Effector memory CD4-positive, alpha-beta T cell (primary cell): ENCODE measurements at regions not wholly inside any gene's neighbourhood (a gene's known extent, or its start where the extent isn't known, plus 50 kb on each side); places are given as distances from the start of the nearest gene placed in this dataset.

ENCODE experiments used
- DNase-seq, 3 donors: peaks; one replicate each; pipeline ENCODE4 v3.0.0-alpha.2; 2020
- H3K27ac ChIP-seq: 2 replicates; pipeline ENCODE4 v1.7.0; 2013; ENCODE audit warnings: mild to moderate bottlenecking, low read length, moderate library complexity; ENCODE audit not compliant: insufficient read depth, poor library complexity, severe bottlenecking
- H3K27me3 ChIP-seq: replicated peaks from 2 replicates; pipeline ENCODE4 v1.7.0; 2013; ENCODE audit warnings: mild to moderate bottlenecking, low read length; ENCODE audit not compliant: insufficient read depth, control insufficient read depth, poor library complexity, severe bottlenecking
- H3K36me3 ChIP-seq: 2 replicates; pipeline ENCODE4 v1.7.0; 2013; ENCODE audit warnings: mild to moderate bottlenecking, low read length, moderate library complexity; ENCODE audit not compliant: control insufficient read depth, insufficient read depth
- H3K4me1 ChIP-seq: 2 replicates; pipeline ENCODE4 v1.7.0; 2013; ENCODE audit warnings: low read length, mild to moderate bottlenecking; ENCODE audit not compliant: control insufficient read depth, insufficient read depth, poor library complexity, severe bottlenecking
- H3K4me3 ChIP-seq: 2 replicates; pipeline ENCODE4 v1.7.0; 2013; ENCODE audit warnings: low read length, low read depth, mild to moderate bottlenecking; ENCODE audit not compliant: insufficient read depth, poor library complexity, severe bottlenecking
- H3K9me3 ChIP-seq: 2 replicates; pipeline ENCODE4 v1.7.0; 2013; ENCODE audit warnings: mild to moderate bottlenecking, low read length, moderate library complexity; ENCODE audit not compliant: control insufficient read depth

DNA sequence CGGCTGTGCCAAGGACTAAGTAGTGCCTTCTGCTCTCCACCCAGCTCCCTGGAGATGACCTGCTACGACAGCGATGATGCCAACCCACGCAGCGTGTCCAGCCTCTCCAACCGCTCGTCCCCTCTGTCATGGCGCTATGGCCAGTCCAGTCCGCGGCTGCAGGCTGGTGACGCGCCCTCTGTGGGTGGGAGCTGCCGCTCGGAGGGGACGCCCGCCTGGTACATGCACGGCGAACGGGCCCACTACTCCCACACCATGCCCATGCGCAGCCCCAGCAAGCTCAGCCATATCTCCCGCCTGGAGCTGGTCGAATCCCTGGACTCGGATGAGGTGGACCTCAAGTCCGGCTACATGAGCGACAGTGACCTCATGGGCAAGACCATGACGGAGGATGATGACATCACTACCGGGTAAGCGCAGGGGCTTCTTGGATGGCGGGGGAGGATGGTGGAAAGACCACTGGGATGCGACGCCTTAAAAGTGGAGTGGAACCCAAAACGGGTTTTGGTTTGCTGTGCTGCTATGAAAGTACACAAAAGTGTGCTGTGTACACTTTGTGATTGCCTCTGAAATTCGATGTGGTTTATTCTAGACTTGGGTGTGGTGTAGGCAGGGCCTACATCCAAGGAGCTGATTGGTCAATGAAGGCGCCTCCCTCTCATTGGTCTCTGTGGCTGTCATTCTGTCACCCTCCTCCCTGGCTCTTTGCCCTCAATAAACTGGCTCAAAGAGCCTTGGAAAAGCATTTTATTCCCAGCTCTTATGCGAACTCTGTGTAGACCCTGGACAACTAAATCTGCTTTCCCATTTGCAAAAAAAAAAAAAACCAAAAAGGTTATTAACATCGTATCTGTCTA is 110.4 kb upstream of the IPO9 start:
- no peaks in the 10 kb centered on the region for H3K4me1 ChIP-seq
- H3K4me3 ChIP-seq: no peak overlapping the region
- H3K27ac ChIP-seq: no peak overlapping the region
- DNase-seq: no peak
- H3K9me3 ChIP-seq: no peaks in the 10 kb centered on the region
- no peaks in the 10 kb centered on the region for H3K27me3 ChIP-seq
- no peaks in the 10 kb centered on the region for H3K36me3 ChIP-seq

DNA sequence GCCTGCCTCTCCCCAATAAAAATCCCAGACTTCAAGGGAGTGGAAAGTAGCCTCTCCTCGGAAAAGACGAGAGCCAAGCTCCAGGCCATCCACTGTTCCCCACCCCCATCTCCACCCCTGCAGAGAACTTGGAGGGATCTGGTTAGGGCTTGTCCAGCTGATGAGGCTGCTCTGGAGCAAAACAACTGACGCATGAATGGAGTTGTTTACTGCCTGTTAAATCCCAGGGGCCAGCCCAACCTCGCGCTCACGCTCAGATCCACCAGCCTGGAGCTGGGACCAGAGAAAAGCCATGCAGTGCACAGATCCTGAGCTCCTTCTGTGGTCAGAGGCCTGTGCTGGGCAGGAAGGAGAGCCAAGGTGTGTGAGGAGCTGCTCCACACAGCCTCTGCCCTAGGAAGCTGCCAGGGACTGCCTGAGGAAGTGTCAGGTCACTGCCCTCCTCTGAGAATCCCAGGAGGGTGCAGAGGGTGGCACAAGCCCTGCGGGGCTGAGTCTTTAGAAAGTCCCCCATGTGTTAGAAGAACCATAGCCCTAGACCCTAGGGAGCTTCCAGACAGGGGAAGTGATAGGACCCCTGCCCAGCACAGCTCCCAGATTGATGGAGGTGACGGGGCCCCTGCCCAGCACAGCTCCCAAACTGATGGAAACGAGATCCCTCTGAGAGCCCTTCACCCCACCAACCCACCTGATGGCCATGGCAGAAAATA is 109.0 kb upstream of the IPO9 start:
- Histone ChIP-seq H3K36me3 (no peaks in the 10 kb centered on the region), H3K4me1 (no peaks in the 10 kb centered on the region), H3K27ac (no peak overlapping the region)

DNA sequence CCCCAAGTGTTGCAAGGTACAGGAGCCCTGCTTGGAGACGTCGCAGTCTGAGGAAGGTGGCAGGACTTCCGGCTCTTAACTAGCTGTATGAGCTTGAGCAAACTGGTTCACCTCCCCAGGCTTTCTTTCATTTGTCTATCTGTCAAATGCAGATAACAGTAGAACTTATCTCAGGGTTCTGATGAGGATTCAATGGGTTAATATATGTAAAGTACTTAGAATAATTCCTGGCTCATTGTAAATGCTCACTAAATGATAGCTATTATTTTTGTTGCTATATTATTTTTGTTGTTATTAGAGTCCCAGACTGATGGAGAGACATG is 108.5 kb upstream of the IPO9 start:
- no peaks in the 10 kb centered on the region for H3K4me1 ChIP-seq
- H3K27me3 ChIP-seq: no peaks in the 10 kb centered on the region
- no peak for DNase-seq
- H3K4me3 ChIP-seq: no peak overlapping the region
- H3K9me3 ChIP-seq: no peaks in the 10 kb centered on the region
- H3K36me3 ChIP-seq: no peaks in the 10 kb centered on the region
- no peak overlapping the region for H3K27ac ChIP-seq

More for the DNA sequence above, 109.0 kb upstream of the IPO9 start:
- DNase-seq: no peak
- H3K4me3 ChIP-seq: no peak overlapping the region
- no peaks in the 10 kb centered on the region for H3K9me3 ChIP-seq
- H3K27me3 ChIP-seq: no peaks in the 10 kb centered on the region

DNA sequence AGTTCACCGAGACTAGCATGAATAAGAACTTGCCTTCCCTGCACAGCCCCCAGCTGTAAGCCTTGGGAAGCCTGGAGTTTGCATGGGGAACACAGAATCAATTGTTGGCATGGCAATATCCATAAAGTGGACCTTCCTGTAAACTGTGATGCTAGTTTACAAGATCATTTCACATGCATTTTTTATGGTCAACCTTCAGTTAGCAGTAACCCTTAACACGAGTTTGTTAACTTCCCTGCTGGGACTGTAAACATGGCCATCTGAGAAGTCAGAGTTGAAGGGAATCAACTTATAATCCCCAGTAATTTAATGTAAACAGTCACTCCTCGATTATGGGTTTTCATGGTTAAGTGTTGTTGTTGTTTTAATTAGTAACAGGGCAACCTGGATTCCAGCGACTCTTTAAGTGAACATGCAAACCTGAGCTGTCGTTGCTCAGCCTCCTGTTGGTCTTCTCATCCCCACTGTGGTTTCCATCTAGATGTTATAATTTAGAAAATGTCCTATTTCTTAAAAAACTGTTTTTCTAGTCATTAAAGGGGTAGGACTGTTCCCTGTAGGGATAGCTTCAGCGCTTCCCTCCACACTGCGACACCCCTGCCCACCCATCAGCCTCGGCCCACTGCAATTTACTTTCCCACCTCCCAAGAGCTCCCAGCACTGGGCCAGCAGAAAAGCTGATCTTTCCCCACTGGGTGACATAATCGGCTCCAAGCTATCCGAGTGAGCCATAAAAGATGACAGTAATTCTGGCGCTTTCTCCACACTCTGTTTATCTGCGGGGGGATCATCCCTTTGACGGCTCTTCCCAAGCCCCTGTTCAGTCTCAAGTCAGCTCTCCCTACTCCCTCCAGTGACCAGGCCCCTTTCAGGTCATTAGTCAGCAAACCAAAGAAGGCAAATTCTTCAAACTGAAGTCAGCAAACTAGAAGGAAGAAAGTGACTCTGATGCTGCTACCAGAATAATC is 107.6 kb upstream of the IPO9 start:
- H3K36me3 ChIP-seq: no peaks in the 10 kb centered on the region
- no peaks in the 10 kb centered on the region for H3K4me1 ChIP-seq
- no peaks in the 10 kb centered on the region for H3K27me3 ChIP-seq
- no peak overlapping the region for H3K4me3 ChIP-seq
- H3K9me3 ChIP-seq: no peaks in the 10 kb centered on the region
- DNase-seq: no peak
- no peak overlapping the region for H3K27ac ChIP-seq

DNA sequence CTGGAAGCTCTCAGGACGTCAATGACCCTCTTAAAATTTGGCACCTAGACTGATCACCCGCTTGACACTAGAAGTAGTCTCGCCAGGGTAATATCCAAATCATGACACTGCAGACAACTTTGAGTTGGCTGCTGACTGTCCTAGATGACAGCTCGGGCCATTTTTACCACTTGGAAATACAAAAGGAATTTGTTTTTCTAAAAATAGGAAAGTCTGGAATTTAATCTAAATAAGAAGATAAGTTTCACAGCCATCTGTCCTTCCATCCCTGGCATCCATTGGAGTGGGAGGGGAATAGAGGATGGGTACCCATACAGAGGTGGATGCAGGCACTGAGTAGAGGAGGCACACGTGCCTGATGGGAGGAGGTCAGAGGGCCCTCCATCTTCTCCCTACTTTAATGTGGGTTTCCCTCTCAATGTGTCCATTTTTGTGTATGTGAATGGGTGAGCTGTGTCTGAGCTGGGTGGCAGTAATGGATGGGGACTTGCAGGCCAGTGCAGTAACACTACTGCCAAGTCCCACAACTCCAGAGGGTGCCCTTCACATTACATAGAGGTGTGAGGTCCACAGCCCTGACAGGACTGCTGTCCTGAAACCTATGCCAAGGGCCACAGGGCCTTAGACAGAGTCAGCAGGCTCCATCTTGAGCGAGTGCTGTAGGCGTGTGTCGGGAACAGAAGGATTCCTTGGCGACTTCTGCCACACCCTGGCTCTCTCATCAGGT is 104.8 kb upstream of the IPO9 start:
- Histone ChIP-seq H3K4me1 (no peaks in the 10 kb centered on the region), H3K9me3 (no peaks in the 10 kb centered on the region), H3K27ac (no peak overlapping the region), H3K27me3 (no peaks in the 10 kb centered on the region), H3K36me3 (no peaks in the 10 kb centered on the region), H3K4me3 (no peak overlapping the region)
- DNase-seq: no peak

DNA sequence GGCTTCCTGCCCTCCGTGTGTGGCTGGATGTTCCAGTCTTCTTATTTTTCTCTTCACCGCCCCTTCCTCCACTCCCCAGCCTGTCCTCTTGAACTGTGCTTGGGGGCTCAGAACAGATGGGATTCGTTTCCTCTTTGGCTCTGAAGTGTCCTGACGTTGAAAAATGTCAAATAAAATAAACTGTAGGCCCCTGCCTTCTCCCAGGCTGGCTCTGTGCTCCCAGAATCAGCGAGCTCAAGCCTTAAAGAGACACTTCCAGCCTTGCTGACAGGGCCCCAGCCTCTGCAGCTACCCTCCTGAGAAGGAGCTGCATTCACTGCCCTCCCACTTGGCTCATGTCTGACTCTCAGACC is 104.2 kb upstream of the IPO9 start:
- no peak overlapping the region for H3K27ac ChIP-seq
- H3K4me3 ChIP-seq: no peak overlapping the region
- no peaks in the 10 kb centered on the region for H3K9me3 ChIP-seq
- no peaks in the 10 kb centered on the region for H3K27me3 ChIP-seq
- DNase-seq: no peak
- H3K4me1 ChIP-seq: no peaks in the 10 kb centered on the region
- H3K36me3 ChIP-seq: no peaks in the 10 kb centered on the region

DNA sequence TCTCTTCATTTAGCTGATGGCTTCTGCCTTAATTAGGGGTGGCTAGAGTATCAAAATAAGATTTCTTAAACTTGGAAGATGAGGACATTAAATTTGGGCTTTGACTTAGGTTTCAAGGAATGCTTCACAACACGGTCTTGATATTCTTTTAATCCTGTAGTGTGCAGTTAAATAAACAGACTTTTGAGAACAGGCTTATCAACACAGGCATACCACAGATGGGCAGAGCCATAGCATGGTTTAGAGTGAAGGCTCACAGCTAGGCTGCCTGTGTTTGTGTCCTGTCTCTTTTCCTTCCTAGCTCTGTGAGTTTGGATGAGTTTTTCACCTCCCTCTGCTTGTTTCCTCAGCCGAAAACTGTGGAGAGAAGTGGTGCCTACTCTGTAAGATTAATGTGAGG is 102.3 kb upstream of the IPO9 start:
- Histone ChIP-seq H3K4me1 (no peaks in the 10 kb centered on the region), H3K9me3 (no peaks in the 10 kb centered on the region), H3K27ac (no peak overlapping the region), H3K4me3 (no peak overlapping the region), H3K27me3 (no peaks in the 10 kb centered on the region), H3K36me3 (no peaks in the 10 kb centered on the region)
- DNase-seq: no peak

DNA sequence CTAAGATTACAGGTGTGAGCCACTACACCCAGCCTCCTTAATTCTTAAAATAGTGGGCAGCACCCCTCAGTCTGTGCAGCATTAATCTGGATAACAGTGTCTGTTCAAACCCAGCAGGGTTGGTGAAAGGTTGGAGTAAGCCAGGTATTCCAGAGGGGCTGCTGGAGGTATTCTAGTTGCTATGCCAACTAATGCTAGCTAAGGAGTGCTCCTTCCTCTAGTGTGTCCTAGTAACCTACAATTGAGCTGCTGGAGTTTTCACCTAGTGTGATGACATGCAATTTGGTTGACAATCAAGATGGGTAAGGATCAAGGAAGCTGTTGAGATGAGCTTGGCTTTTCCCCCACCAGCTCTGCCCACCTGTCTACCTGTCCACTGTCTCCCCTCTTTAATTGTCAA is 100.2 kb upstream of the IPO9 start:
- Histone ChIP-seq H3K4me3 (no peak overlapping the region), H3K27ac (no peak overlapping the region), H3K4me1 (no peaks in the 10 kb centered on the region), H3K36me3 (no peaks in the 10 kb centered on the region), H3K9me3 (no peaks in the 10 kb centered on the region), H3K27me3 (no peaks in the 10 kb centered on the region)
- no peak for DNase-seq

DNA sequence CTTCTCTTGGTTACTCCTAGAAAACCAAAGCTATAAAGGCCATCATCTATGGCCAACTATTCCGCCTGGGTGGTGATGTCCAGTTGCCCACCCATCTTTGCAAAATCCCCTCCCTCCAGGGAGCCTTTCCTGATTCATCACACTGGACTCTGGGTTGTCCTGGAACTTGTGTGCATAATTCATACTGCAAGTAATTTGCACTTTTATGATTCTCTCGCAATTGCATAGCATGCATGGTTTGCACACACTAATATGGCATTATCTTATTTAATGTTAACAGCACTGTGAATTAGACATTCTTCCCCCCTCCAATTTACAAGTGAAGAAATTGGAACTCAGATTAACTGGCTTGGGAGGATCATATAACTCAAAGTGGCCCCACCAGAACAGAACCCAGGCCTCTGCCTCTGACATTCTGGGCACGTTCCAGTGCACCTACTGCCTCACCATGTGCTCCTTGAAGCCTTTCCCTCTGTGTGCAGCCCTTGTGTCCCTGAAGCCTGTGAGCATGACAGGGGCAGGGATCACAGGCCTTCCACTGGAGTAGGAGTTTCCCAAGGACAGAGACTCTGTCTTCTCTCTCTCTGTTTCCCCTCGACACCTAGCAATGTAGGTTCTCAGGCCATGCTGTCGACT is 98.9 kb upstream of the IPO9 start:
- Histone ChIP-seq H3K27me3 (no peaks in the 10 kb centered on the region), H3K36me3 (no peaks in the 10 kb centered on the region), H3K4me3 (no peak overlapping the region), H3K27ac (no peak overlapping the region), H3K4me1 (no peaks in the 10 kb centered on the region), H3K9me3 (no peaks in the 10 kb centered on the region)
- no peak for DNase-seq
